Liver (tissue), 3 donors: ENCODE measurements at regions not wholly inside any gene's neighbourhood (a gene's known extent, or its start where the extent isn't known, plus 50 kb on each side); places are given as distances from the start of the nearest gene placed in this dataset.

Experiments
- GABPA ChIP-seq, 2 donors: IDR thresholded peaks in 1 of 2; conservative IDR thresholded peaks in 1 of 2; 2 replicates each; pipeline ENCODE4 v1.6.1; 2016; ENCODE audit warnings: antibody characterized with exemption in 2 of 2, mild to moderate bottlenecking in 1 of 2, moderate library complexity in 1 of 2
- JUND ChIP-seq, 2 donors: IDR thresholded peaks; 2 replicates each; pipeline ENCODE4 v1.6.1; 2016; ENCODE audit warnings: antibody characterized with exemption in 2 of 2
- RXRA ChIP-seq, 2 donors: IDR thresholded peaks; 2 replicates each; pipeline ENCODE4 v1.6.1; 2017 to 2018; ENCODE audit warnings: antibody characterized with exemption in 2 of 2, mild to moderate bottlenecking in 1 of 2
- TF ChIP-seq, protein P1 (sequence below): fragments of 150-350 bp; IDR thresholded peaks from 2 replicates; pipeline ENCODE4 v1.5.1; 2017; ENCODE audit warnings: improper control_type of control experiment, low read depth, low read length; ENCODE audit not compliant: missing input control
- donor health status: healthy.
- donor health status: healthy.

DNA sequence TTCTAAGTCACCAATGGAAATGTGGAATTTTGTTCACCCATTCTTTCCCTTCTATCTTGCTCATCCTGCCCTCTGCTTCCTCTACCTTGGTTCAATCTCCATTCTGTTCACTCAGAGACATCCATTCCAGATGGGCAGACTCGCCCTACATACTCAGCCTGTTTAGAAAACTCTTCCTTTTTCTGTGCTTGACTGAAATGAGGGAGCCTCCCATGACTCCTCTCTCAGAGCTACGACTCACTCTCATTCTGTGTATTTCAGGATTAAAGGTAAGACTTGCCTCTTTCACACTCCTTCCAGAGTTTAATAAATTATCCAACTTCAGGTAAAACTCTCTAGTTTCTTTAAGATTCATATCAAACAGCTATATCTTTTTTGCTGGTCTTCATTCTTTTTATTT is 182.8 kb downstream of the HS3ST3A1 start:
- TF ChIP-seq JUND (IDR thresholded peaks at IDR 0.05) (no peak), RXRA (IDR thresholded peaks at IDR 0.05) (no peak), GABPA (IDR thresholded peaks at IDR 0.05 in 1 of 2, conservative IDR thresholded peaks at IDR 0.05 in 1 of 2) (no peak)
- TF ChIP-seq, protein P1, sequence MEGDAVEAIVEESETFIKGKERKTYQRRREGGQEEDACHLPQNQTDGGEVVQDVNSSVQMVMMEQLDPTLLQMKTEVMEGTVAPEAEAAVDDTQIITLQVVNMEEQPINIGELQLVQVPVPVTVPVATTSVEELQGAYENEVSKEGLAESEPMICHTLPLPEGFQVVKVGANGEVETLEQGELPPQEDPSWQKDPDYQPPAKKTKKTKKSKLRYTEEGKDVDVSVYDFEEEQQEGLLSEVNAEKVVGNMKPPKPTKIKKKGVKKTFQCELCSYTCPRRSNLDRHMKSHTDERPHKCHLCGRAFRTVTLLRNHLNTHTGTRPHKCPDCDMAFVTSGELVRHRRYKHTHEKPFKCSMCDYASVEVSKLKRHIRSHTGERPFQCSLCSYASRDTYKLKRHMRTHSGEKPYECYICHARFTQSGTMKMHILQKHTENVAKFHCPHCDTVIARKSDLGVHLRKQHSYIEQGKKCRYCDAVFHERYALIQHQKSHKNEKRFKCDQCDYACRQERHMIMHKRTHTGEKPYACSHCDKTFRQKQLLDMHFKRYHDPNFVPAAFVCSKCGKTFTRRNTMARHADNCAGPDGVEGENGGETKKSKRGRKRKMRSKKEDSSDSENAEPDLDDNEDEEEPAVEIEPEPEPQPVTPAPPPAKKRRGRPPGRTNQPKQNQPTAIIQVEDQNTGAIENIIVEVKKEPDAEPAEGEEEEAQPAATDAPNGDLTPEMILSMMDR = no peak
